Mesothelial cell of epicardium (in vitro differentiated cells): ENCODE measurements at regions not wholly inside any gene's neighbourhood (a gene's known extent, or its start where the extent isn't known, plus 50 kb on each side); places are given as distances from the start of the nearest gene placed in this dataset.

Experiments used
- DNase-seq, 2 experiments: peaks; one replicate each; pipeline ENCODE4 v3.0.0; 2021; ENCODE audit warnings: low spot score in 2 of 2; ENCODE audit not compliant: unreplicated experiment in 2 of 2
- H3K27ac Mint-ChIP-seq: 2 replicates; pipeline ENCODE4 v1.8.0; 2021; ENCODE audit warnings: mixed read lengths
- H3K27me3 Mint-ChIP-seq: 2 replicates; pipeline ENCODE4 v1.8.0; 2021; ENCODE audit warnings: low read depth, mixed read lengths
- H3K36me3 Mint-ChIP-seq: 2 replicates; pipeline ENCODE4 v1.8.0; 2021; ENCODE audit warnings: mixed read lengths
- H3K4me1 Mint-ChIP-seq: 2 replicates; pipeline ENCODE4 v1.8.0; 2021; ENCODE audit warnings: mixed read lengths
- H3K4me3 Mint-ChIP-seq: 2 replicates; pipeline ENCODE4 v1.8.0; 2021; ENCODE audit warnings: mild to moderate bottlenecking, moderate library complexity, mixed read lengths
- H3K9me3 Mint-ChIP-seq: 2 replicates; pipeline ENCODE4 v1.8.0; 2021; ENCODE audit warnings: mixed read lengths
- CTCF ChIP-seq: fragments of 200-600 bp; sonication (generic); IDR thresholded peaks from one replicate; pipeline ENCODE4 v1.5.0; 2021; ENCODE audit warnings: antibody characterized with exemption; ENCODE audit not compliant: unreplicated experiment

DNA sequence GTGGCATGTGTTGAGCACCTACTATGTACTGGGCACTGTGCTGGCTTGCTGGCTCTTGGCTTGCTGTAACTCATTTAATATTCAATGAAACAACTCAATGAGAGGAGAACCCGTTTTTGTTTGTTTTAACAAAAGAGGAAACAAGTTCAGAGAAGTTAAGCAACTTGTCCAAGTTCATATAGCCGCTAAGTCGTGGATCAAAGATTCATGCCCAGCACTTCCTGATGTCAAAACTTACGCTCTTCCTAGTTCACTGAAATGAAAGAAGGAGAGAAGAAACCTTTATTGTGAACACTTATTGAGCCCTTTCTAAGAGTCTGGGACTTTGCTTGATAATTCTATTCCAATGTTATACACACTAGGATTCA is 475.9 kb downstream of the PTPRU start:
- Mint-ChIP-seq H3K4me1 (peaks cover 12% of the 10 kb centered on the region), H3K4me3 (no peak overlapping the region), H3K36me3 (no peaks in the 10 kb centered on the region), H3K27me3 (peaks cover 16% of the 10 kb centered on the region), H3K27ac (no peak overlapping the region), H3K9me3 (no peaks in the 10 kb centered on the region)
- no peak for TF ChIP-seq CTCF
- DNase-seq = no peak

GRCh38 chr1:29711582-29712283 is 475.4 kb downstream of the PTPRU start:
- Mint-ChIP-seq H3K27ac (no peak overlapping the region), H3K9me3 (no peaks in the 10 kb centered on the region)
- DNase-seq = no peak

GRCh38 chr1:29709704-29710280 is 473.5 kb downstream of the PTPRU start:
- Mint-ChIP-seq H3K9me3 (no peaks in the 10 kb centered on the region), H3K27ac (no peak overlapping the region), H3K4me1 (peaks cover 12% of the 10 kb centered on the region), H3K36me3 (no peaks in the 10 kb centered on the region), H3K27me3 (peaks cover 37% of the 10 kb centered on the region), H3K4me3 (no peak overlapping the region)
- DNase-seq = no peak
- no peak for TF ChIP-seq CTCF

More at GRCh38 chr1:29711582-29712283, 475.4 kb downstream of the PTPRU start:
- no peak overlapping the region for H3K4me3 Mint-ChIP-seq
- H3K4me1 Mint-ChIP-seq = peaks cover 12% of the 10 kb centered on the region
- H3K36me3 Mint-ChIP-seq = no peaks in the 10 kb centered on the region
- TF ChIP-seq CTCF = no peak
- peaks cover 17% of the 10 kb centered on the region for H3K27me3 Mint-ChIP-seq

DNA sequence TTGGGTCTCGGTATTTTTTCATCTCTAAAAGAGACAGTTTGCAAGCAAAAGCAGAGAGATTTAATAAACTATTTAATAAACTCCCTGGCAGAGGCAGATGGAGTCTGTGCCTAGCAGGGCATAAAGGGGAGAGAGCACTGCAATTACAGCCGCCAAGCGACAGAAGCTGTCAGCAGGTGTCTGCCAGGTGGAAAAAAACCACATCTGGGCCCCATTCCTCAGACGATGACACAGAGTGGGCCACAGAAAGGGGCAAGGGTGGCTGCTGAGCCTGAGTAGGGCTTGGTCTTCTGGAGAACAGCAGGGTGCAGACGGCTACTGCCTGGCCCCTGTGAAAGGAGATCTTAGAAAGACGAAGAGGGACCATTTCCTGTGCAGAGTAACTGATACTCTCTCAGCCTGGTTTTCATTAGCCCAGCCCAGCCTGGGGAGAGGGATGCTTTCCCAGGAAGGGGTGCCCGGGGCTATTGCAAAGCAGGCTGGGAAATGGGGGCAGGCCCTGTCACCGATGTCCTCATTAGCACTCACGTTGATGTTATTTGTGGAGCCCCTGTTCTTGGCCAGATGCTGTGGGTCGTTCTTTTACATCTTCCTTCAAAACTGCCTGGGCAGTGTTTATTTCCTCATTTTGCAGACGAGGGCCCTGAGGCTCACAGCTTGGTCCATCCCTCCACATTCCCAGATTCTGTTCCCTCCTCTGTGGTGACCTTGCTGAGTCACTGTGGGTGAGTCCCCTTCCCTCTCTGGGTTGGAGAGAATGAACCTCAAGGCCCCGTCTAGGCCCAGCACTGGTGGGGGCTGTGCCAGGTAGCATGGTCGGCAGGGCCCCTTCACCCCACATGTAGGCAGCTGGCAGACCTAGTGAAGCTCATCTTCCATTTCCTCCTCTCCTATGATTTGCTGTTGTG is 472.7 kb downstream of the PTPRU start:
- H3K4me3 Mint-ChIP-seq = no peak overlapping the region
- no peak for TF ChIP-seq CTCF
- H3K36me3 Mint-ChIP-seq = no peaks in the 10 kb centered on the region
- H3K9me3 Mint-ChIP-seq = no peaks in the 10 kb centered on the region
- no peak for DNase-seq
- peaks cover 12% of the 10 kb centered on the region for H3K4me1 Mint-ChIP-seq
- H3K27ac Mint-ChIP-seq = no peak overlapping the region
- H3K27me3 Mint-ChIP-seq = peaks cover 44% of the 10 kb centered on the region

- no peak overlapping the region for H3K4me3 Mint-ChIP-seq
- no peak for TF ChIP-seq CTCF
- DNase-seq = no peak
- H3K9me3 Mint-ChIP-seq = no peaks in the 10 kb centered on the region
- peaks cover 12% of the 10 kb centered on the region for H3K4me1 Mint-ChIP-seq
- H3K27ac Mint-ChIP-seq = no peak overlapping the region
- peaks cover 51% of the 10 kb centered on the region for H3K27me3 Mint-ChIP-seq
- no peaks in the 10 kb centered on the region for H3K36me3 Mint-ChIP-seq
Observed at GRCh38 chr1:29708381-29708780, 472.1 kb downstream of the PTPRU start.
